A549 (cell line): ENCODE measurements at regions not wholly inside any gene's neighbourhood (a gene's known extent, or its start where the extent isn't known, plus 50 kb on each side); places are given as distances from the start of the nearest gene placed in this dataset.

Experiments used
- ATAC-seq, 2 experiments: fragments of 200-7000 bp in 1 of 2; fragments of >200 bp in 1 of 2; cut with Nextera tagmentation in 1 of 2; cut with Tn5 transposase in 1 of 2; 3 replicates each; pipeline versions ENCODE4 v1.8.0 to v1.9.1; 2018 to 2020; ENCODE audit warnings: mild to moderate bottlenecking in 1 of 2, moderate library complexity in 1 of 2
- CTCF ChIA-PET: fragments of 300-600 bp; sonication (Branson Sonifier 250); formaldehyde crosslinking; extraction: SDS; loops from one replicate; lab custom pipeline; 2021; ENCODE audit warnings: antibody characterized with exemption, inconsistent platforms; lab: Yijun Ruan, JAX
- POLR2A ChIA-PET: fragments of 350-600 bp; formaldehyde crosslinking; extraction: SDS; loops from one replicate; lab custom pipeline; 2021; ENCODE audit warnings: antibody characterized with exemption, inconsistent platforms; lab: Yijun Ruan, JAX
- DNase-seq, 2 experiments: peaks; one replicate each; pipeline versions ENCODE4 v3.0.0 to v3.0.0-alpha.2; 2011 to 2016; ENCODE audit warnings: low read depth in 1 of 2, low spot score in 1 of 2
- FAIRE-seq: peaks from 2 replicates; lab custom pipeline; 2011; peaks lifted over from hg19 to GRCh38; lab: Jason Lieb, UNC
- H3K27ac ChIP-seq, 2 experiments: fragments of >200 bp; sonication (Bioruptor Twin); formaldehyde crosslinking; 3 replicates each; pipeline ENCODE4 v1.5.1; 2016 to 2017
- H3K4me1 ChIP-seq: fragments of >200 bp; sonication (Bioruptor Twin); formaldehyde crosslinking; 3 replicates; pipeline ENCODE4 v1.6.1; 2016
- H3K4me2 ChIP-seq: fragments of >200 bp; sonication (Bioruptor Twin); formaldehyde crosslinking; 3 replicates; pipeline ENCODE4 v1.6.1; 2016
- H3K4me3 ChIP-seq: fragments of >200 bp; sonication (Bioruptor Twin); formaldehyde crosslinking; 3 replicates; pipeline ENCODE4 v1.5.1; 2016
- H3K9me3 ChIP-seq: fragments of >200 bp; sonication (Bioruptor Twin); formaldehyde crosslinking; 3 replicates; pipeline ENCODE4 v1.6.1; 2016
- CBX2 ChIP-seq: fragments of 200-600 bp; sonication (generic); IDR thresholded peaks from 2 replicates; pipeline ENCODE4 v1.6.1; 2016; ENCODE audit warnings: low read depth, mild to moderate bottlenecking, borderline replicate concordance
- CEBPB ChIP-seq, 2 experiments: fragments of >200 bp in 1 of 2; sonication (Bioruptor Twin) in 1 of 2; formaldehyde crosslinking in 1 of 2; IDR thresholded peaks; 2 replicates each; pipeline ENCODE4 v1.6.1; 2012 to 2016
- CHD4 ChIP-seq: fragments of 200-600 bp; sonication (generic); IDR thresholded peaks from 2 replicates; pipeline ENCODE4 v1.6.1; 2016; ENCODE audit warnings: antibody characterized with exemption, mild to moderate bottlenecking, borderline replicate concordance
- EHF ChIP-seq: fragments of 250-450 bp; sonication (Bioruptor Pico); IDR thresholded peaks from 2 replicates; pipeline ENCODE4 v1.5.0; 2020; ENCODE audit warnings: mild to moderate bottlenecking
- EP300 ChIP-seq, 2 experiments: fragments of >200 bp; sonication (Bioruptor Twin); formaldehyde crosslinking; IDR thresholded peaks; 2 replicates in 1 of 2; 3 replicates in 1 of 2; pipeline ENCODE4 v1.6.1; 2016 to 2017
- FOSB ChIP-seq: fragments of 250-450 bp; sonication (Bioruptor Pico); IDR thresholded peaks from 2 replicates; pipeline ENCODE4 v1.5.0; 2020; ENCODE audit warnings: mild to moderate bottlenecking, moderate library complexity
- FOSL2 ChIP-seq, 2 experiments: fragments of 450-650 bp in 1 of 2; fragments of >200 bp in 1 of 2; sonication (Bioruptor Twin) in 1 of 2; formaldehyde crosslinking; IDR thresholded peaks; 2 replicates each; pipeline versions ENCODE4 v1.5.0 to v1.6.1; 2016 to 2020; ENCODE audit warnings: mild to moderate bottlenecking in 1 of 2, moderate library complexity in 1 of 2
- FOXS1 ChIP-seq: fragments of 250-450 bp; sonication (Bioruptor Pico); IDR thresholded peaks from 2 replicates; pipeline ENCODE4 v1.5.0; 2020; ENCODE audit warnings: mild to moderate bottlenecking, moderate library complexity
- HEYL ChIP-seq: fragments of 250-450 bp; sonication (Bioruptor Pico); IDR thresholded peaks from 2 replicates; pipeline ENCODE4 v1.8.0; 2021; ENCODE audit warnings: mild to moderate bottlenecking, moderate library complexity
- JUN ChIP-seq, 2 experiments: fragments of >200 bp; sonication (Bioruptor Twin); formaldehyde crosslinking; IDR thresholded peaks; 2 replicates in 1 of 2; 3 replicates in 1 of 2; pipeline ENCODE4 v1.6.1; 2016 to 2017
- MAFK ChIP-seq: fragments of 450-650 bp; IDR thresholded peaks from 2 replicates; pipeline ENCODE4 v1.6.1; 2014; ENCODE audit not compliant: partially characterized antibody
- MAZ ChIP-seq: fragments of 150-350 bp; IDR thresholded peaks from 2 replicates; pipeline ENCODE4 v1.6.1; 2014; ENCODE audit warnings: antibody characterized with exemption, low read depth, low read length, borderline replicate concordance
- NPAS2 ChIP-seq: fragments of 250-450 bp; sonication (Bioruptor Pico); IDR thresholded peaks from 2 replicates; pipeline ENCODE4 v1.8.0; 2022; ENCODE audit warnings: mild to moderate bottlenecking, moderate library complexity, borderline replicate concordance
- NR3C1 ChIP-seq: fragments of >200 bp; sonication (Bioruptor Twin); formaldehyde crosslinking; IDR thresholded peaks from 3 replicates; pipeline ENCODE4 v1.6.1; 2017
- PHF8 ChIP-seq: fragments of 200-600 bp; sonication (generic); IDR thresholded peaks from 2 replicates; pipeline ENCODE4 v1.6.1; 2016; ENCODE audit warnings: low read depth, mild to moderate bottlenecking, antibody characterized with exemption, moderate library complexity, borderline replicate concordance
- POLR2A ChIP-seq: IDR thresholded peaks from 2 replicates; pipeline ENCODE4 v1.6.1; 2012; ENCODE audit warnings: mild to moderate bottlenecking, low read length
- POLR2AphosphoS2 ChIP-seq: conservative IDR thresholded peaks from 2 replicates; pipeline ENCODE4 v1.6.1; 2012; ENCODE audit warnings: low read length, improper control_type of control experiment, inconsistent platforms
- RCOR1 ChIP-seq: fragments of 150-350 bp; IDR thresholded peaks from 2 replicates; pipeline ENCODE4 v1.6.1; 2014; ENCODE audit warnings: antibody characterized with exemption, low read length, low read depth
- RFX5 ChIP-seq: fragments of 450-650 bp; IDR thresholded peaks from 2 replicates; pipeline ENCODE4 v1.7.1; 2014; ENCODE audit warnings: antibody characterized with exemption, mild to moderate bottlenecking, moderate library complexity
- RNF2 ChIP-seq: fragments of 200-600 bp; sonication (generic); IDR thresholded peaks from 2 replicates; pipeline ENCODE4 v1.6.1; 2016; ENCODE audit warnings: low read depth, mild to moderate bottlenecking, antibody characterized with exemption, moderate library complexity, borderline replicate concordance
- TFCP2L1 ChIP-seq: fragments of 250-450 bp; sonication (Bioruptor Pico); IDR thresholded peaks from 2 replicates; pipeline ENCODE4 v1.5.0; 2021; ENCODE audit warnings: mild to moderate bottlenecking
- TP53 ChIP-seq: fragments of 250-450 bp; sonication (Bioruptor Pico); IDR thresholded peaks from 2 replicates; pipeline ENCODE4 v1.5.0; 2021; ENCODE audit warnings: mild to moderate bottlenecking, moderate library complexity
- WGBS: methylation state at CpG from one replicate; pipeline ENCODE4 v1.1.6; 2017; ENCODE audit errors: missing lambda C conversion rate; 5-methylcytosine and 5-hydroxymethylcytosine counted together
- TF ChIP-seq, protein P1 (sequence below): fragments of 450-650 bp; IDR thresholded peaks from 2 replicates; pipeline ENCODE4 v1.6.1; 2014; ENCODE audit warnings: antibody characterized with exemption
- TF ChIP-seq, protein P2 (sequence below): fragments of >200 bp; sonication (Bioruptor Twin); formaldehyde crosslinking; IDR thresholded peaks from 3 replicates; pipeline ENCODE4 v1.6.1; 2016
- TF ChIP-seq, protein P3 (sequence below): IDR thresholded peaks from 2 replicates; pipeline ENCODE4 v1.6.1; 2012
- TF ChIP-seq, protein P4 (sequence below): fragments of 150-350 bp; IDR thresholded peaks from 2 replicates; pipeline ENCODE4 v1.6.1; 2014; ENCODE audit warnings: low read depth, mild to moderate bottlenecking, low read length
- TF ChIP-seq, protein P5 (sequence below): fragments of >200 bp; sonication (Bioruptor Twin); formaldehyde crosslinking; IDR thresholded peaks from 2 replicates; pipeline ENCODE4 v1.6.1; 2016
- TF ChIP-seq, protein P6 (sequence below): IDR thresholded peaks from 2 replicates; pipeline ENCODE4 v1.6.1; 2012; ENCODE audit warnings: low read depth, borderline replicate concordance
- TF ChIP-seq, protein P7 (sequence below): IDR thresholded peaks from 2 replicates; pipeline ENCODE4 v1.6.1; 2012

DNA sequence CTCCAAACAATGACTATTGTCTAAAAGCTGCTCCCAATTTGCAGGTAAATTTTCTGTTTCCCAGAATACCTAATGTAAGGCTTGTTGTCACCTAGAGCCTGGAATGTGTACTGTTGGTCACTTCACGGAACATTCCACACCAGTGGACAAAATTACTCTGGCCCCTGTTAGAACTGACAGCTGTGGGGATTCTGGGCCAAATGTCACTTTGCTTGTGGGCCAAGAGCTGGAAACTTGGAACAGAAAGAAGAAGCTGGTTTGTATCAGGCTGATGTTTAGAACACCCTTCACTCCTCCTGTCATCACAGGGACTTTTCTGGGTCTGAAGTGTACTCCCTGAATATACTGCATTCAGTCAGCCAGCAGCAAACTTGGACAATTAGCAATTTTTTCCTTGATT lies 495.6 kb upstream of the SYT4 start:
- FAIRE-seq (no peak), DNase-seq (no peak), ATAC-seq (no peak)
- ChIA-PET POLR2A (no interaction called here), CTCF (no interaction called here)
- no peak overlapping the region for H3K4me2 ChIP-seq
- no peak overlapping the region for H3K4me3 ChIP-seq
- no peak overlapping the region for H3K27ac ChIP-seq
- H3K9me3 ChIP-seq: no peaks in the 10 kb centered on the region
- no peaks in the 10 kb centered on the region for H3K4me1 ChIP-seq
- no peak for TF ChIP-seq FOSB (CRISPR knock-in tag)
- no peak for TF ChIP-seq RCOR1
- TF ChIP-seq MAFK: no peak
- TF ChIP-seq NR3C1: no peak
- no peak for TF ChIP-seq TP53
- TF ChIP-seq POLR2A: no peak
- no peak for TF ChIP-seq RNF2
- TF ChIP-seq, protein P1, sequence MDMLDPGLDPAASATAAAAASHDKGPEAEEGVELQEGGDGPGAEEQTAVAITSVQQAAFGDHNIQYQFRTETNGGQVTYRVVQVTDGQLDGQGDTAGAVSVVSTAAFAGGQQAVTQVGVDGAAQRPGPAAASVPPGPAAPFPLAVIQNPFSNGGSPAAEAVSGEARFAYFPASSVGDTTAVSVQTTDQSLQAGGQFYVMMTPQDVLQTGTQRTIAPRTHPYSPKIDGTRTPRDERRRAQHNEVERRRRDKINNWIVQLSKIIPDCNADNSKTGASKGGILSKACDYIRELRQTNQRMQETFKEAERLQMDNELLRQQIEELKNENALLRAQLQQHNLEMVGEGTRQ: no peak
- no peak for TF ChIP-seq PHF8
- TF ChIP-seq, protein P2, sequence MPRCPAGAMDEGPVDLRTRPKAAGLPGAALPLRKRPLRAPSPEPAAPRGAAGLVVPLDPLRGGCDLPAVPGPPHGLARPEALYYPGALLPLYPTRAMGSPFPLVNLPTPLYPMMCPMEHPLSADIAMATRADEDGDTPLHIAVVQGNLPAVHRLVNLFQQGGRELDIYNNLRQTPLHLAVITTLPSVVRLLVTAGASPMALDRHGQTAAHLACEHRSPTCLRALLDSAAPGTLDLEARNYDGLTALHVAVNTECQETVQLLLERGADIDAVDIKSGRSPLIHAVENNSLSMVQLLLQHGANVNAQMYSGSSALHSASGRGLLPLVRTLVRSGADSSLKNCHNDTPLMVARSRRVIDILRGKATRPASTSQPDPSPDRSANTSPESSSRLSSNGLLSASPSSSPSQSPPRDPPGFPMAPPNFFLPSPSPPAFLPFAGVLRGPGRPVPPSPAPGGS: no peak
- no peak for TF ChIP-seq CEBPB (IDR thresholded peaks at IDR 0.05)
- TF ChIP-seq, protein P3, sequence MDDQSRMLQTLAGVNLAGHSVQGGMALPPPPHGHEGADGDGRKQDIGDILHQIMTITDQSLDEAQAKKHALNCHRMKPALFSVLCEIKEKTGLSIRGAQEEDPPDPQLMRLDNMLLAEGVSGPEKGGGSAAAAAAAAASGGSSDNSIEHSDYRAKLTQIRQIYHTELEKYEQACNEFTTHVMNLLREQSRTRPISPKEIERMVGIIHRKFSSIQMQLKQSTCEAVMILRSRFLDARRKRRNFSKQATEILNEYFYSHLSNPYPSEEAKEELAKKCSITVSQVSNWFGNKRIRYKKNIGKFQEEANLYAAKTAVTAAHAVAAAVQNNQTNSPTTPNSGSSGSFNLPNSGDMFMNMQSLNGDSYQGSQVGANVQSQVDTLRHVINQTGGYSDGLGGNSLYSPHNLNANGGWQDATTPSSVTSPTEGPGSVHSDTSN: no peak
- no peak for TF ChIP-seq FOXS1 (CRISPR knock-in tag)
- TF ChIP-seq, protein P4, sequence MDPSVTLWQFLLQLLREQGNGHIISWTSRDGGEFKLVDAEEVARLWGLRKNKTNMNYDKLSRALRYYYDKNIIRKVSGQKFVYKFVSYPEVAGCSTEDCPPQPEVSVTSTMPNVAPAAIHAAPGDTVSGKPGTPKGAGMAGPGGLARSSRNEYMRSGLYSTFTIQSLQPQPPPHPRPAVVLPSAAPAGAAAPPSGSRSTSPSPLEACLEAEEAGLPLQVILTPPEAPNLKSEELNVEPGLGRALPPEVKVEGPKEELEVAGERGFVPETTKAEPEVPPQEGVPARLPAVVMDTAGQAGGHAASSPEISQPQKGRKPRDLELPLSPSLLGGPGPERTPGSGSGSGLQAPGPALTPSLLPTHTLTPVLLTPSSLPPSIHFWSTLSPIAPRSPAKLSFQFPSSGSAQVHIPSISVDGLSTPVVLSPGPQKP: no peak
- TF ChIP-seq CHD4: no peak
- TF ChIP-seq POLR2AphosphoS2: no peak
- no peak for TF ChIP-seq NPAS2
- TF ChIP-seq FOSL2 (IDR thresholded peaks at IDR 0.05): no peak
- no peak for TF ChIP-seq FOSL2 (CRISPR knock-in tag; IDR thresholded peaks at IDR 0.05)
- no peak for TF ChIP-seq EP300 (IDR thresholded peaks at IDR 0.05)
- TF ChIP-seq, protein P5, sequence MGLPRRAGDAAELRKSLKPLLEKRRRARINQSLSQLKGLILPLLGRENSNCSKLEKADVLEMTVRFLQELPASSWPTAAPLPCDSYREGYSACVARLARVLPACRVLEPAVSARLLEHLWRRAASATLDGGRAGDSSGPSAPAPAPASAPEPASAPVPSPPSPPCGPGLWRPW: no peak
- 56% methylated on average over 1 of the region's 1 CpG for WGBS

DNA sequence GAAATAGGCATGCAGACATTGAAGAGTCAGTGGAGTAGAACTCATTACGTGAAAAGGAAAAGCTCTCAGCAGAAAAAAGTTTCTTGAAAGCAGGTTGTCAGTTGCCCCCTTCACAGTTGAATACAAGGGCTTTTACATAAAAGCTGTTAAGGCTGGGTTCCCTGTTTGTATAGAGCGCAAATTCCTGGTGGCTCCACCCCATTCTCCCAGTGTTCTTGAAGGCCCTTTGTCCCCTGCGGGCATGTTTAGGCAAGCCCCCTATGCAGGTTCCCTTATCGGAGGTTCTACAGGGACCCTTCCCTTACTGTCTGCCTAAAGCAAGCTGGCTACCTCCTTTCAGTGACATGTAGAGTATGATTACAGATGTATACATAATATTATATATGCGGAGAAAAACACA lies 497.2 kb upstream of the SYT4 start:
- ATAC-seq (no peak), FAIRE-seq (no peak), DNase-seq (no peak)
- Histone ChIP-seq H3K27ac (no peak overlapping the region), H3K9me3 (no peaks in the 10 kb centered on the region), H3K4me3 (no peak overlapping the region), H3K4me1 (no peaks in the 10 kb centered on the region), H3K4me2 (no peak overlapping the region)
- POLR2A ChIA-PET: no interaction called here
- CTCF ChIA-PET: no interaction called here
- WGBS: 29% methylated on average over 5 of the region's 5 CpGs
- TF ChIP-seq, protein P6, sequence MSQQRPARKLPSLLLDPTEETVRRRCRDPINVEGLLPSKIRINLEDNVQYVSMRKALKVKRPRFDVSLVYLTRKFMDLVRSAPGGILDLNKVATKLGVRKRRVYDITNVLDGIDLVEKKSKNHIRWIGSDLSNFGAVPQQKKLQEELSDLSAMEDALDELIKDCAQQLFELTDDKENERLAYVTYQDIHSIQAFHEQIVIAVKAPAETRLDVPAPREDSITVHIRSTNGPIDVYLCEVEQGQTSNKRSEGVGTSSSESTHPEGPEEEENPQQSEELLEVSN: no peak
- no peak for TF ChIP-seq HEYL (CRISPR knock-in tag)
- TF ChIP-seq CBX2: no peak
- no peak for TF ChIP-seq JUN (IDR thresholded peaks at IDR 0.05)
- TF ChIP-seq RFX5: no peak
- TF ChIP-seq, protein P3: no peak
- TF ChIP-seq EHF (CRISPR knock-in tag): no peak
- no peak for TF ChIP-seq TFCP2L1
- TF ChIP-seq, protein P7, sequence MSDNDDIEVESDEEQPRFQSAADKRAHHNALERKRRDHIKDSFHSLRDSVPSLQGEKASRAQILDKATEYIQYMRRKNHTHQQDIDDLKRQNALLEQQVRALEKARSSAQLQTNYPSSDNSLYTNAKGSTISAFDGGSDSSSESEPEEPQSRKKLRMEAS: no peak
- TF ChIP-seq MAZ: no peak
- TF ChIP-seq, protein P1: no peak
